NCI-H1694 (cell line): ENCODE measurements at regions not wholly inside any gene's neighbourhood (a gene's known extent, or its start where the extent isn't known, plus 50 kb on each side); places are given as distances from the start of the nearest gene placed in this dataset.
A peak's percentile ranks its signal among the peaks of the same experiment; 100 is the strongest.
"Not testable (repeated sequence)": the region's sequence is repeated elsewhere in the genome, so short reads cannot be mapped to it uniquely, and the experiment has no call there.

Experiments used
- DNase-seq: peaks from one replicate; lab custom pipeline; 2025; lab: John Stamatoyannopoulos, UW

DNA sequence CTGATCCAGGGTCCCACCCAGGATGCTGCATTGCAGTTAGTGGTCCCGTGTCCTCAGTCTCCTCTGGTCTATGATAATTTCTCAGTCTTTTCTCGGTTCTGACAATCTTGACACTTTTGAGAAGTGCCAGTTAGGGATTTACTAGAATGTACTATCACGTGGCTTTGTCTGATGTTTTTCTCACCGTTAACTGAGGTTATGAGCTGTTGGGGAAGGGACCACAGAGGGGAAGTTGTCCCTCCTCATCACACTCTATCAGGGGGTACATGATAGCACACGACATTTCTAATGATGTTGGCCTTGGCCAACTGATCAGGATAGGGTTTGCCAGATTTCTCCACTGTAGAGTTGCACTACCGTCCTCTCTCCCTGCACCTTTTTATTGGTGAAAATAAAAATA, 250.9 kb upstream of the SDK2 start:
- DNase-seq = no peak

DNA sequence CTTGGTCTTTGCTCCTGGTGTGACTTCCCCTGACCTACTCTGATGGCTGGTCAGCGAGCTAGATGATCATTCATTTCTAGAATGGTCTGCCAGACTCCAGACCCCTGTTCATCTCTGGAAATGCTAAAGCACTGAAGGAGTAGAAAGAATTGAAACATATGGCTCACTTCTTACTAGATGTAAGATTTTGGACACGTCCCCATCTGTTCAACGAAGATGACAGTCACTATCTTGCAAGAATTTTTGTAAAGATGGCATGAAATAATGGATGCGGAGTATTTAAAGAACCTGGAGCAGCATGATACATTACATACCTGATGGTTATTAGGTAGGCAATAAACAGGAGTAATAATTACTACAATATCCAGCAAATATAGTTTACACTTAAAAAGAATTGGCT, 252.7 kb upstream of the SDK2 start:
- no peak for DNase-seq

DNA sequence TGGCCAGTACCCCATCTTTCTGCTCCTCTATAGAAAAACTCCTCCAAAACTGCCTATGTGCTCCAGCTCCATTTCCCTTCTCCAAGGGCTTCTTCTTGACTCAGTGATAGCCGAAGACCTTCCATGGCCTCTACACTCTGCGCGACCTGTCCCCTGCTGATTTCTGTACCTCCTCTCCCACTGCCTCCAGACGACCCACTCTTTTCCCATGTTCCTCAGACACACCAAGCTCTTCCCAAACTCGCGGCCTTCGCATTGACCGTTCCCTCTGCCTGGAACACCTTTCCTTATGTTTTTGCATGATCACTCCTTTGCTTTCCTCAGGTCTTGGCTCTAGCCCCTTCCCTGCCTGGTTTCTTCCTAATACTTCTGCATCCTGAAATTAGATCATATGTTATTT, 255.6 kb upstream of the SDK2 start:
- DNase-seq = no peak

DNA sequence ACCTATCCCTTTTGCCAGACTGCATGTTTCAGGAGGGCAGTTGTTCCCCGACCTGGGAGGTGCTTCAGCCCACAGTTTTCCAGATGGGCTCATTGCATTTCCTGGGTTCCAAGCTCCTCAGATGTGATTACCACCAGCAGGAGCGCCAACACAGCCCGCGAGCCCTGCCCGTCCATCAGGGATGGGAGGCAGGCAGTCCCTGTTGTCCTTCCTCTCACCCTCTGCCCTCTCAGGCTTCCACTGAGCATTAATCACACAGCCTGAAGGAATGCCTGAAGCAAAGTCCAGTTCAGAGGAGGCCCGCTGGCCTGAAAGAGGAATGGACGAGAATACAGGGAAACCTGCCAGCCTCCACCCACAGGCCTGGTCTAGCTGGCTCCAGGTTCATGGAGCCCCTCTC, 256.3 kb upstream of the SDK2 start:
- DNase-seq = no peak

DNA sequence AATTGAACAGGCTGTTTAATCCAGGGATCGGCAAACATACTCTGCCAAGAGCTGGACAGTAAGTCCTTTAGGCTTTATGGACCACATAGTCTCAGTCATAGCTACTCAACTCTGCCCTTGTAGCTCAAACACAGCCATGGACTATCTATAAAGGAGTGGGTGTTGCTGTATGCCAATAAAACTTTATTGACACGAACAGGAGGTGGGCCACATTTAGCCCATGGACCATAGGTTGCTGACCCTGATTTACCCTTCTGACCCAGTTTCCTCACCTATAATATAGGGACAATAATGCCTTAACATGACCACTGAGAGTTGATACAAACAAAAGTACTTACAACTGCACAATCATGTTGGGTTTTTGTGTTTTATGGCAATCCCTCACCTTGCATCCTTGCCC, 257.0 kb upstream of the SDK2 start:
- DNase-seq = no peak

DNA sequence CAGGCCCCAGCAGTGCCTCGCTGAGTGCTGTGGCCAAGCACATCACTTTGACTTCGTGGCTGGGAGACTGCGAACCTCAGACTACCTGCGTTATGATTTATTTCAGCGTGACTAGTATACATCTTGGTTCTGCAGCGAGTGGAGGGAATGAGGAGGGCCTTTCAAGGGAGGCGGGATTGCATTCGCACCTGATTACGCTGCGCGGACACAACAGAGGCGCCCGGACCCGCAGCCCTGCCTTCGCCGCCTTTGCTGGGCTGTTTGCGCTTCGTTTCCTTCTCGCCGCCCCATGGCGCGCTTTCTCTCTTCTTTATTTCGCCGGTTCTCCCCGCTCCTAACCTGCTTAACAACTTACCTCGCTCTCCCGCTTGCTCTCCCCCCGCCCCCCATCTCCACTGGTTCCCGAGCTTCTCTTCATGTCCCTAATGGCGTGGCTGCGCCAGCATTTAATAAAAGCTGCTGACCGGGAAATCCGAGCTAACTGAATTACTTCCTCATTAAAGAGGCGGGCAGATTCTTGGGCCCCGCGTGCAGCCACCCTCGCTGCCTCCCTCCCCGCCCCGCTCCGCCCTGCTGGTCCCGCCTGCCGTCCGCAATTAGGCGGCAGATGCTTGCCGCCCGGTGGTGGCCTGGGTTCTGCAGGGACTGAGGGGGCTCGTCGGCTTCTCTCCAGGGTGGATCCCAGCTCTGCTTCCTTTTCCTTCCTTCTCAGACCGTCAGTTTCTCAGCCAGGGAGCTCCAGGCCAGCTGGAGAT, 257.6 kb upstream of the SDK2 start:
- no peak for DNase-seq

DNA sequence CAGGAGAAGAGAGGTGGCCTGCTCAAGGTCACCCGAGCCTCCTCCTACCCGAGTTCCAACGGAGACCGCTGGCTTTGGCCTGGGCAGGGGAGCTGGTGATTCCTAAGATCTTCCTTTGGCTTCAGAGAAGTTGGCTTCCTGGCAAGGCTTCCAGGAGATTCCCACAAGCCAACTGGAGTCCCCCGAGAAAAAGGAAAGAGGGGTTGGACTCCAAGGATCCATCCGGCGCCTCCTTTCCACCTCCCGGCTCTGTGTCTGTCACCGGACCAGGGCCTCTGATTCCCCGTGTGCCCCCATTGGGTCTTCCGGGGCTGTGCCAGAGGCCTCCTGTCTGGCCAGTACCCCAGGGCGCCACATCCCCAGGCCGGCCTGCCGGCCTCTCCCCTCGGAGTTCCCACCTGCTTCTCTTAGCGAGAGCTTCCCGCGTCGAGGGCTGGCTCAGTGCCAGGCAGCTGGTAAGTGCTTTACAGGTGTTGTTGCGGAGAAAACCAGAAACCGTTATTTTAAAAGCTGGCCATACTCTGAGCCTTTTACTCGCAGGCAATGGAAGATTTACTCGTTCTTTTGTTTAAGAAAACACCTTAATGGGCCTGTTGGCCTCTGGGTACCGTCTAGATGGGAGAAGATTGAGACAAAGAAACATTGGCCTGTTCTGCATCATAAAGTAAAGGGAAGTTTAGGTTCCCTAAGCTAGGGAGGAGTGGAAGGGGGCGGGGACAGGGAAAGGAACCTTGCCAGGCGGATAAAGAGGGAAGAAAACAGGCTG, 258.4 kb upstream of the SDK2 start:
- no peak for DNase-seq

DNA sequence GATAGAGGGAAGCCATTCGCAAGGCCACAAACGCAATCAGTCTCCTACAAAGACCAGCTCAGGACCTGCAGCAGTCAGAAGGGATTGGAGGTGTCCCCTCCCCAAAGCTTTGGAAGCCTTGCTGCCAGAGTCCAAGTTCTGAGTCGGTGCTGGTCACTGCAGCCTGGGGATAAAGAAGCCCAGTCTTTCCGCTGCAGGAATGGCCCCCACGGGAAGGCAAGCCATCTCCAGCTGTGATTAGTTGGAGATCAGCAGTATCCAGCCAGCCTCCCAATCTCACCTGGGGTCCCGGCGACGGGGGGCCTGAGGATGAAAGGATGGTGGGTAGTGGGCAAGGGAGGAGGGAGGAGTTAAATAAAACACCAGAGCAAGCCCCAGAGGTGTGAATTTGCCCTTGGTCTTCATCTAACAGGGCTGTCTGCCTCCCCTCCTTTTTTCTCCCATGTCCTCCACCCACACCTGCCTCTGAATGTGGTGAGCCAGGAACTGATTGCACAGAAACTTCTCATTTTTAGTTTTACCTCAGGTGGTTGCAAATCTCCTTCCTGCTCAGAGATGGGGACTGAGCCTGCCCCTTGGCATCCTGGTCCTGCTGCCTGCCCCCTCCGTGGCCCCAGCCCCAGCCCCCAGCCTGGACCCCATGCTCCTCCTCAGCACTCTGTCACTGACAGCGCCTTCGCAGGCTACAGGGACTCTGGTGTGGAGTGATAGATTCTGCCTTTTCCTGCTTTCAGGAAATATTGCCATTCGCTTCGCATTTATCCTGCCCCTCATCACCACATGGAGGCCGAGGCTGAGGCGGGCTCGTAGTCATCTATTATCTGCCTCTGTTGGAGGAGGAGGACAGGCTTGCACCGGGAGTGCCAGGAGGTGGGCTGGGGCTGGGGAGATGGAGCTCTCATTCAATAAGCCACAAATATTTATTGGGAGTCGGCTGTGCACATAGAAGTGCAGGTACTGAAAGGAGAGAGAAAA, 262.9 kb upstream of the SDK2 start:
- DNase-seq = no peak

DNA sequence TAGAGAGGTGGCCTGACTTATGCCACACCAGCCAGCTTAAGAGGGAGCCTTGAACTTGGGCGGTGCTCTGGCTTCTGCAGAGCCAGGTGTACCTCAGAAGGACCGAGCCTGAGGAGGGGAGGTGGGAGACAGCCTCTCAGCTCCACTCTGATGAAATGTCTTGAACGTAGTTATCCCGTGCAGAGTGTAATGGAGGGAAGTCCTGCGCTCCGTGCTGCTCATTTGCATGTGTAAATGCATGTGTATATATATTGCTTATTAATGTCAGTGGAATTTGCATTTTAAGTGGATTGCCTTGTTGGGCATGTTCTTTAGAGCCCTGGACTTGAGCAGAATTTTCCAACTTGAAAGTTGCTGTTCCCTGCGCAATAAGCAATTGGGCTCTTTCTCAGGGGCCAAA, 264.9 kb upstream of the SDK2 start:
- no peak for DNase-seq

DNA sequence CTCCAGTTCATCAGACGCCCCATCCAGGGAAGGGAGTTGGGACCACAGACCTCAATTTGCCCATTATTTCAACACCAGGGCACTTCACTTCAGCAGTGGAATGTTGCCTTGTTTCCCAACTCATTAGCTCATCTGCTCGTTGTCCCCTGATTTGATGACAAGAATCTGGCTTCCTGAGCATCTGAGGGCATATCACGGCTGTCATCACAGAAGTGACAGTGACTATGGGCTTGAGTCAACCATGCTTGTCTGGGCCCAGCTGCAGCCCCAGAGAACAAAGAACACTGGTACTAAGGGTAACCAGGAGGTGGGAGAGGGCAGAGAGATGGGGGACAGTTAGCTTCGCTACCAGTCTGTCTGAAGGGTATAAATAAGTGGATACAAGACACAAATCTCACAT, 266.0 kb upstream of the SDK2 start:
- DNase-seq = no peak

DNA sequence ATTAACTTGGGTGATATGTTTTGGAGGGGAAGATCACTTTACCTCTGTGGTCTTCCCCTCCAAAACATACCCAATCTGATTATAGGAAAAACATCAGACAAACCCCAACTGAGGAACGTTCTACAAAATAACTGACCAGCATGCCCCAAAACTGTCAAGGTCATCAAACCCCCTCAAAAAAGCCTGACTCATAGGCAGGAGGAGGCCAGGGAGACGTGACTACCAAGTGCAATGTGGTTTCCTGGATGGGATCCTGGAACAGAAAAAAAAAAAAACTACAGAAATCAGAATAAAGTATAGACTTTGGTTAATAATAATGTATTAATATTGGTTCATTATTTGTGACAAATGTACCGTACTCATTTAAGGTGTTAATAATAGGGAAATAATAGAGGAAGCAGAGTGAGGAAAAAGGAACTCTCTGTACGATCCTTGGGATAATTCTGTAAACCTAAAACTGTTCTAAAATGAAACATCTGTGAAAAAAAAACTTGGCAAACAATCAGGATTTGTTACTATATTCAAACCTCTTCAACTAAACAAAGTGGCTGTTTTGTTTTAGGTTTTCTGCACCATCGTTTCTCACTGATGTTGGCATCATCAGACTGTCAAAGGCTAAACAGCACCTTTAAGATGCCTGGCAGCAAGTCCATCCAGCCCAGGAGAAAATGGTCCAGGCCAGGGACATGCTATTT, 266.7 kb upstream of the SDK2 start:
- peak; percentile 33 for DNase-seq

DNA sequence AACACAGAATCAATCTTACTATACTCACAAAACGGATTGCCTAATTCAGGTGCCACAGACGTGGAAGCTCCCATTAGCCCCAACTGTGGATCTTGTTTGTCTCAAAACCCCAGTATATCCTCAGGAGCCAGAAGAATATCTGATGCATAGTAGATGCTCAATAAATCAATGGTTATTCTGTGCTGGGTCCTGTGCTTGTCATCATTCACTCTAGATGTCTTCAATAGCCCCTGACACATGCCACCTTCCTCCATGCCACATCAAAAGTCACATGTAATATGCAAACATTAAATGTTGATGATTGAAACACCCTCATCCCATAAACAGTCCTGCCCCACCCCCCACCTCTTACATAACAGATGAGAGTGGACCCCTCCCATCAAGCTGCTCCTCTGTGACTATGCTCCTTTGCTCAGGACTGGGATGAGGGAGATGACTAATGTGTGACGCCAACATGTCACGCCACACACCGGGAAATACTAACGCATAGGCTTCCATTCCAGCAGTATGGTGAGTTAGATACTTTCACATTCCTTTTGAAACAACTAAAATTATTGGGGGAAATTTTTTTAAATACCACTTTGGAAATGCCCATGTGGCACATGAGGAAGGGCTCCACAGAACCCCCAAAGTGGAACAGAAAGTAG, 267.6 kb upstream of the SDK2 start:
- DNase-seq = no peak

DNA sequence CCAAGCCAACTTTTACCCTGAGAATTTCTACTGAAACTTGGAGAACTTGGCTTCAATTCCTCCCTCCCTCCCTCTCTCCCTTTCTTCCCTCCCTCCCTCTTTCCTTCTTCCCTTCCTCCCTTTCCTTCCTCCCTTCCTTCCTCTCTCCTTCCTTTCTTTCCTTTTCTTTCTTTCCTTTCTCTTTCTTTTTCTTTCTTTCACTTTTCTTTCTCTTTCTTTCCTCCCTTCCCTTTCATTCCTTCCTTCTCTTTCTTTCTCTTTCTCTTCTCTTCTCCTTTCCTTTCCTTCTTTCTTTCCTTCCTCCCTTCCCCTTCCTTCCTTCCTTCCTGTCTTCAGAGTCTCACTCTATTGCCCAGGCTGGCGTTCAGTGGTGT, 268.1 kb upstream of the SDK2 start:
- no peak for DNase-seq

DNA sequence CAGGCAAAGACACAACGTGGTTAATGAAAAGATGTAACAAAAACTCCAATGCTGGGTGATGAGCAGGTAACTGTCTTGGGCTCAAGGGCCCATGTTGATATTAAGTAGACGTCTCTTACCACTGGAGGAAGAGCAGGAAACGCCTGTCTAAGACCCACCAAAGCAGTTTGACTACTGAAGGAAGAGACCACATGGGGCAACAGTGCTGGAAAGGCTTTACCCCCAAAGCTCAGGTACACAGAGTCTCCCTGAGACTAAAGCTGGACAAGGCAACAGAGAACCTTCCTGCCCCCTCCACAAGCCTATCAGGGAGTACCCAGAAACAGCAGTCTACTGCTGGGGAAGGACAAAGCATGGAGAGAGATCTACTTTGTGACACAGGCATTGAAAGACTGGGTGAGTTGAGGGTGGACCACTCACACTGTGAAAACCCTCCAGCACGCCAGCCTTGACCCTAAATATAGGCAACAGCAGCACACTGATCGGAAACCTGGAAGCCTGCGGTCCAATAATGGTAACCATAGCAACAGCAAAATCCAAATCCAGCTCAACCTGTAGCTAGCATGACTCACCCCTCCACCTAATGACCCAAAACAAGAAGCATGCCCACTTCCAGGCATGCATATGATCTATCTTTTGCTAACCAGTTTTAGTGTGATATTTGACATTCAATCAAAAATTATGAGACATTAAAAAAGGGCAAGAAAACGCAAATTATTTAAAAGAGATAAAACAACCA, 270.5 kb upstream of the SDK2 start:
- no peak for DNase-seq

DNA sequence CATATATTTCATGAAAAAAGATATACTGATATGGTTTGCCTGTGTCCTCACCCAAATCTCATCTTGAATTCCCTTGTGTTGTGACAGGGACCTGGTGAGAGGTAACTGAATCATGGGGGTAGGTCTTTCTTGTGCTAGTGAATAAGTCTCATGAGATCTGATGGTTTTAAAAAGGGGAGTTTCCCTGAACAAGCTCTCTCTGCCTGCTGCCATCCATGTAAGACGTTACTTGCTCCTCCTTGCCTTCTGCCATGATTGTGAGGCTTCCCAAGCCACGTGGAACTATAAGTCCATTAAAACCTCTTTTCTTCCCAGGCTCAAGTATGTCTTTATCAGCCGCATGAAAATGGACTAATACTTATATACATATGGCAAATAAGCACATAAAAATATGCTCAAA, 274.8 kb upstream of the SDK2 start:
- DNase-seq = not testable (repeated sequence)

DNA sequence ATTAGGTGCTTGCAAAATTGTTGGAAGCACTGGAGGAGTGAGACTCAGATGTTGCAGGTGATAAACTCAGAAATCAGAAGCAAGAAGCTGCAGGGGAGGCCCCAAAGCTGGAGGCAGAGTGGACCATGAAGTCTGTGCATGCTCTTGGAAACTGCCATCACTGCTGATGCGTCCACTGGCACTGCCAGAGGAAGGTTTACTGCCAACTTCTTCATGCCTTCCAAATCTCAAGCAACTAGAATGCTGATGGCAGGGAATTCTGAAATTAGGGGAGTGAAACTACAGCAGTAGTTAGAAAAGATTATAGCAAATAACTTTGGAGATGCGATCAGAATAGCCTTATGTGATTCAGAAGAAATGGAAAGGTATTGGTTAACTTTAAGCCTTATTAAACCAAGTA, 277.1 kb upstream of the SDK2 start:
- DNase-seq = no peak

DNA sequence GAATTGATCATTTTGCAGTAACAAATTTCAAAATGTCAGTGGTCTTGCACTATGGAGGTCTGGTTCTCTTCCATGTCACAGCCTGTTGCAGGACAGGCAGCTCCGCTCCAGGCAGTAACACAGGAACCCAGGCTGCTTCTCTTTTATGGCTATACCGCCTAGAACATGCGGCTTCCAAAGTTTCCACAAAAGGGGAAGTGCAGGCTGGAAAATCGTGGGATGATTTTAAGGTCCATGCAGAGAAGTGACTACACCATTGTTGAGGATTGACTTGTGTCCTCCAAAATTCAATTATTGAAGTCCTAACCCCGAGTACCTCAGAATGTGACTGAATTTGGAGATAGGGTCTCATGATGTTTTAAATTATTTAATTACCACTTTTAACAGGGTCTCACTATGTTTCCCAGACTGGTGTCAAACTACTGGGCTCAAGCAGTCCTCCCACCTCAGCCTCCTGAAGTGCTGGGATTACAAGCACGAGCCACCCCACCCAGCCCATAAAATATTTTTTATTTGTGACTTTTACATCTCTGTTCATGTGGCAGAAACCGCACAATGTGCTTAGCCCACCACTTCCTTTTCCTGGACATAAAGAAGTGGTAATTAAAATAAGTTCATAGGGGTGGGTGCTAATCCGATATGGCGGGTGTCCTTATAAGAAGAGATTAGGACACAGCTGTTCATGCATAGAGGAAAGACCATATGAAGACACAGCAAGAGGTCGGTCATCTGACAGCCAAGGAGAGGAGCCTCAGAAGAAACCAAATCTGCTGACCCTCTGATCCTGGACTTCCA, 279.2 kb upstream of the RPL38 start:
- DNase-seq = no peak

DNA sequence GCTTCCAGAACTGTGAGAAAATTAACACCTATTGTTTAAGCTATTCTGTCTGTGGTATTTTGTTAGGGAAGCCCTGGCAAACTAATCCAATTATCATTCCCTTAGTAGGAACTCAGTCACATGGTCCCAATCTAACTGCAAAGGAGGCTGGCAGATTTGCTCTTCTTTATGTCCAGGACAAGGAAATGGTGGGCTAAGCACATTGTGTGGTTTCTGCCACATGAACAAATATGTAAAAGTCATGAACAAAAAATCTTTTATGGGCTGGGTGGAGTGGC, 278.6 kb upstream of the RPL38 start:
- DNase-seq = no peak

DNA sequence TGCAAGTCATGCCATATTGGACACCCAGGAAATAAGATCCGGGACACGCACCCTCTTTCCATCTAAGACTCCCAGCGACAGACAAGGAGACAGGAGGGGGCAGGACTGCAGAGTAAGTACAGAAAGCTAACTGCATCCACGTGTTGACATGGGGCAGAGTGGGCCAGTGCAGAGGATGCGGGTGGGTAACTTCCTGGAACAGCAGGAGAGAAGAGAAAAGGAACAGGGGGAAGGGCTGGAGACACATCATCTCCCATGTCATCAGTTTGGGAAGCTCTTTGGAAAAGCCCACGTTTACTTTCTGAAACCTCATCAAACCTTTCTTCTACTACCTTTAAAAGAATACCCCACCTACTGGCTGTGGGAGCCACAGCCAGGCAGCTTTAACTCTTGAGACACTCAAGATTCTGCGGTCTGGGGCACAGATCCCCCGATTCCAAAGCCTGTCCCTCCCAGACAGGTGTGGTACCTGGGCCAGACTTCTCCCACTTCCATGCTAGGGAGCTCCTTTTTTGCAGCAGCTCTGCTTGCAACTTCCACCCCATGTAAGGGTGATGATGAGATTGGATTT, 273.5 kb upstream of the RPL38 start:
- no peak for DNase-seq

DNA sequence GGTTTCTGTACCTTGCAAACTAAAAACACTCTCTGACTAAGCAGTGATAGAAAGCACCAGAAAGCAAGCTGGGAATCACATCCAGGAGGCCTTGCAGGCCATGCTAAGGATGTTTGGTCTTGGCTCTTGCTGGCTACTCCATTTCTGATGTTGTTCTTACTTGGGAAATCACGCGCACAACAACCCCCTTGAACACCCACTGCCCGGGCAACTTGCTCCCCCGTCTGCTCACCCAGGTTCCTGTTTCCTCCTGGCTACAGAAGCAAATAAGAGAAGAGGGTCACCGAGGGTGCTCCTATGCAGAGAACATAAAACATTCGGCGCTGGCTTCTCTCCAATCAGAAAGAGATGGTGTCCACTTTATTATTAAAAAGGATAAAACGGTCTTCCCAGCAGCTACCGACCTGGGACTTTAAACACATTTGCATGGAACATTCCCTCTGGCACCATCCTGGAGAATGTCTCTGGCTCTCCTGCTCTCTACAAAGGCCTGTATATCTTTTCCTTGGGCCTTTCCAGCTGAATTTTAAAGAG, 271.2 kb upstream of the RPL38 start:
- no peak for DNase-seq
